Kidney epithelial cell (primary cell): ENCODE measurements at regions not wholly inside any gene's neighbourhood (a gene's known extent, or its start where the extent isn't known, plus 50 kb on each side); places are given as distances from the start of the nearest gene placed in this dataset.

Experiments
- DNase-seq: peaks from one replicate; pipeline ENCODE4 v3.0.0-alpha.2; 2010; ENCODE audit warnings: low read depth
- H3K27me3 ChIP-seq: 2 replicates; pipeline ENCODE4 v1.6.0; 2011; ENCODE audit warnings: low read length; ENCODE audit not compliant: control insufficient read depth, insufficient read depth
- H3K36me3 ChIP-seq: 2 replicates; pipeline ENCODE4 v1.5.1; 2011; ENCODE audit warnings: low read length; ENCODE audit not compliant: control insufficient read depth, insufficient read depth
- H3K4me3 ChIP-seq: 2 replicates; pipeline ENCODE4 v1.5.1; 2011; ENCODE audit warnings: low read depth, mild to moderate bottlenecking, control low read depth, low read length
- CTCF ChIP-seq: IDR thresholded peaks from 2 replicates; pipeline ENCODE4 v1.5.1; 2011; ENCODE audit warnings: mild to moderate bottlenecking, moderate library complexity, low read length, control low read depth, inconsistent platforms; ENCODE audit not compliant: insufficient read depth, poor library complexity, severe bottlenecking

- DNase-seq = no peak
- H3K4me3 ChIP-seq = no peak overlapping the region
- no peaks in the 10 kb centered on the region for H3K27me3 ChIP-seq
- H3K36me3 ChIP-seq = no peaks in the 10 kb centered on the region
- TF ChIP-seq CTCF = no peak
These were observed 119.8 kb downstream of the AGTR2 start for GRCh38 chrX:116290359-116290758.

GRCh38 chrX:116292183-116292582 lies 121.6 kb downstream of the AGTR2 start:
- TF ChIP-seq CTCF = no peak
- no peak for DNase-seq
- Histone ChIP-seq H3K4me3 (no peak overlapping the region), H3K27me3 (no peaks in the 10 kb centered on the region), H3K36me3 (no peaks in the 10 kb centered on the region)

- Histone ChIP-seq H3K36me3 (no peaks in the 10 kb centered on the region), H3K4me3 (no peak overlapping the region), H3K27me3 (no peaks in the 10 kb centered on the region)
- no peak for DNase-seq
- TF ChIP-seq CTCF = no peak
These were observed 128.4 kb downstream of the AGTR2 start for GRCh38 chrX:116298956-116299355.

- H3K36me3 ChIP-seq = no peaks in the 10 kb centered on the region
- DNase-seq = no peak
- H3K4me3 ChIP-seq = no peak overlapping the region
- H3K27me3 ChIP-seq = no peaks in the 10 kb centered on the region
- no peak for TF ChIP-seq CTCF
These were observed 130.2 kb upstream of the SLC6A14 start for GRCh38 chrX:116306218-116306617.

- no peak for TF ChIP-seq CTCF
- DNase-seq = no peak
These were observed 119.0 kb upstream of the SLC6A14 start for GRCh38 chrX:116317409-116317808.

GRCh38 chrX:116318672-116319071 lies 117.7 kb upstream of the SLC6A14 start:
- TF ChIP-seq CTCF = no peak
- Histone ChIP-seq H3K4me3 (no peak overlapping the region), H3K27me3 (no peaks in the 10 kb centered on the region), H3K36me3 (no peaks in the 10 kb centered on the region)
- DNase-seq = peak; percentile 4

More at GRCh38 chrX:116317409-116317808, 119.0 kb upstream of the SLC6A14 start:
- no peaks in the 10 kb centered on the region for H3K27me3 ChIP-seq
- H3K4me3 ChIP-seq = no peak overlapping the region
- no peaks in the 10 kb centered on the region for H3K36me3 ChIP-seq
